Ovary (tissue), 3 donors: ENCODE measurements at regions not wholly inside any gene's neighbourhood (a gene's known extent, or its start where the extent isn't known, plus 50 kb on each side); places are given as distances from the start of the nearest gene placed in this dataset.

ENCODE experiments used
- POLR2A ChIP-seq: fragments of 450-650 bp; IDR thresholded peaks from one replicate; pipeline ENCODE4 v1.6.1; 2017; ENCODE audit warnings: antibody characterized with exemption, mild to moderate bottlenecking, moderate library complexity
- TF ChIP-seq, protein P1 (sequence below), 3 donors: fragments of 450-650 bp in 2 of 3; fragments of 200-600 bp in 1 of 3; IDR thresholded peaks; one replicate each; pipeline versions ENCODE4 v1.5.1 to v1.8.0; 2016 to 2022; ENCODE audit warnings: antibody characterized with exemption in 3 of 3, mild to moderate bottlenecking in 1 of 3
- donor health status: DM: no; HTN: no; CAD: no.

DNA sequence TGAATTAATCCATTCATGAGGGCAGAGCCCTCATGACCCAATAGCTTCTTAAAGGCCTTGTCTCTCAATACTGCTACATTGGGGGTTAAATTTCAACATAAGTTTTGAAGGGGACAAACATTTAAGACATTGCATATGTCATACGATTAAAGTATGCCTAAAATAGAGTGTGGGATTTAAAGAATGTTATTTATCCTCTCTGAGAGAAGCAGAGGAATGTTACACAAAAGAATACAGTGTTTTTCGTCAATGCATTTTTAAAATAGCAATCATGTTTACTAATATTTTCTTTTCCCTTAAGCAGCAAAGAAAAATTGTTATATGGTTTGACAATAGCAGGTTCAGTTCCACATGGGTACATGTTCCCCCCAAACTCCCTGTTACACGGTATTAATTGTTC lies 363.1 kb downstream of the NUP35 start:
- TF ChIP-seq, protein P1, sequence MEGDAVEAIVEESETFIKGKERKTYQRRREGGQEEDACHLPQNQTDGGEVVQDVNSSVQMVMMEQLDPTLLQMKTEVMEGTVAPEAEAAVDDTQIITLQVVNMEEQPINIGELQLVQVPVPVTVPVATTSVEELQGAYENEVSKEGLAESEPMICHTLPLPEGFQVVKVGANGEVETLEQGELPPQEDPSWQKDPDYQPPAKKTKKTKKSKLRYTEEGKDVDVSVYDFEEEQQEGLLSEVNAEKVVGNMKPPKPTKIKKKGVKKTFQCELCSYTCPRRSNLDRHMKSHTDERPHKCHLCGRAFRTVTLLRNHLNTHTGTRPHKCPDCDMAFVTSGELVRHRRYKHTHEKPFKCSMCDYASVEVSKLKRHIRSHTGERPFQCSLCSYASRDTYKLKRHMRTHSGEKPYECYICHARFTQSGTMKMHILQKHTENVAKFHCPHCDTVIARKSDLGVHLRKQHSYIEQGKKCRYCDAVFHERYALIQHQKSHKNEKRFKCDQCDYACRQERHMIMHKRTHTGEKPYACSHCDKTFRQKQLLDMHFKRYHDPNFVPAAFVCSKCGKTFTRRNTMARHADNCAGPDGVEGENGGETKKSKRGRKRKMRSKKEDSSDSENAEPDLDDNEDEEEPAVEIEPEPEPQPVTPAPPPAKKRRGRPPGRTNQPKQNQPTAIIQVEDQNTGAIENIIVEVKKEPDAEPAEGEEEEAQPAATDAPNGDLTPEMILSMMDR (IDR thresholded peaks at IDR 0.05): no peak
- no peak for TF ChIP-seq POLR2A
